Caco-2 (cell line): ENCODE measurements at regions not wholly inside any gene's neighbourhood (a gene's known extent, or its start where the extent isn't known, plus 50 kb on each side); places are given as distances from the start of the nearest gene placed in this dataset.

ENCODE experiments used
- BruUV-seq: library from RNA; stranded (reverse); fragments of 400-500 nt; replicated peaks from 2 replicates; lab custom pipeline; 2021; lab: Mats Ljungman, UMichigan
- CTCF ChIA-PET: fragments of 300-600 bp; sonication (Branson Sonifier 250); formaldehyde crosslinking; loops from one replicate; lab custom pipeline; 2022; ENCODE audit warnings: antibody characterized with exemption; lab: Charles Lee
- POLR2A ChIA-PET: fragments of 300-600 bp; sonication (Branson Sonifier 250); formaldehyde crosslinking; loops from one replicate; lab custom pipeline; 2022; ENCODE audit warnings: antibody characterized with exemption; lab: Charles Lee
- DNase-seq, 2 experiments: peaks; one replicate each; pipeline versions ENCODE4 v3.0.0 to v3.0.0-alpha.2; 2020 to 2022
- H3K27me3 ChIP-seq: replicated peaks from 2 replicates; pipeline ENCODE4 v1.6.0; 2011; ENCODE audit warnings: low read length; ENCODE audit not compliant: control insufficient read depth, insufficient read depth
- H3K36me3 ChIP-seq: 2 replicates; pipeline ENCODE4 v1.5.1; 2011; ENCODE audit warnings: low read length; ENCODE audit not compliant: control insufficient read depth, insufficient read depth
- H3K4me1 ChIP-seq: fragments of 250-450 bp; sonication (Bioruptor Pico); 2 replicates; pipeline ENCODE4 v1.5.1; 2020; ENCODE audit warnings: mild to moderate bottlenecking
- H3K4me3 ChIP-seq: 2 replicates; pipeline ENCODE4 v1.5.1; 2011; ENCODE audit warnings: low read depth, mild to moderate bottlenecking, control low read depth, low read length
- H3K9me3 ChIP-seq: fragments of 250-450 bp; sonication (Bioruptor Pico); 2 replicates; pipeline ENCODE4 v1.5.1; 2020; ENCODE audit warnings: mild to moderate bottlenecking, moderate library complexity
- H3K27ac Mint-ChIP-seq: one replicate; pipeline ENCODE4 v1.8.0; 2022; ENCODE audit warnings: mixed read lengths; ENCODE audit not compliant: unreplicated experiment
- H3K27me3 Mint-ChIP-seq: one replicate; pipeline ENCODE4 v1.8.0; 2022; ENCODE audit warnings: mixed read lengths; ENCODE audit not compliant: insufficient read depth, unreplicated experiment
- H3K36me3 Mint-ChIP-seq: one replicate; pipeline ENCODE4 v1.8.0; 2022; ENCODE audit warnings: mild to moderate bottlenecking, mixed read lengths; ENCODE audit not compliant: insufficient read depth, unreplicated experiment
- H3K4me1 Mint-ChIP-seq: one replicate; pipeline ENCODE4 v1.8.0; 2022; ENCODE audit warnings: low read depth, mixed read lengths; ENCODE audit not compliant: unreplicated experiment
- H3K4me3 Mint-ChIP-seq: one replicate; pipeline ENCODE4 v1.8.0; 2022; ENCODE audit warnings: mild to moderate bottlenecking, moderate library complexity, mixed read lengths; ENCODE audit not compliant: unreplicated experiment
- H3K9me3 Mint-ChIP-seq: one replicate; pipeline ENCODE4 v1.8.0; 2022; ENCODE audit warnings: mixed read lengths; ENCODE audit not compliant: unreplicated experiment
- CTCF ChIP-seq, 2 experiments: fragments of 200-600 bp in 1 of 2; IDR thresholded peaks; 1 replicate in 1 of 2; 2 replicates in 1 of 2; pipeline versions ENCODE4 v1.5.1 to v1.8.0; 2011 to 2022; ENCODE audit warnings: antibody characterized with exemption in 1 of 2, control low read depth in 1 of 2, inconsistent platforms in 1 of 2, low read depth in 1 of 2, low read length in 1 of 2, mild to moderate bottlenecking in 1 of 2, moderate library complexity in 1 of 2; ENCODE audit not compliant: insufficient read depth in 1 of 2, severe bottlenecking in 1 of 2, unreplicated experiment in 1 of 2
- intact Hi-C: fragments of 100-400 bp; cut with micrococcal nuclease; formaldehyde crosslinking; loops from one replicate; pipeline ENCODE4 v1.10.0; 2022; ENCODE audit not compliant: unreplicated experiment

GRCh38 chr13:33545492-33545891 lies 259.9 kb upstream of the STARD13 start:
- Mint-ChIP-seq H3K9me3 (no peaks in the 10 kb centered on the region), H3K27ac (no peak overlapping the region), H3K4me3 (no peak overlapping the region), H3K4me1 (peaks cover 16% of the 10 kb centered on the region), H3K27me3 (no peaks in the 10 kb centered on the region), H3K36me3 (peaks cover 10% of the 10 kb centered on the region)
- intact Hi-C loops, result loop anchor here (10.0 kb wide), 1 partner anchor 491 kb away; no protein-coding TSS in a partner anchor
- BruUV-seq, result no TSS peak
- Histone ChIP-seq H3K36me3 (no peaks in the 10 kb centered on the region), H3K9me3 (no peaks in the 10 kb centered on the region), H3K27me3 (no peaks in the 10 kb centered on the region), H3K4me1 (peaks cover 17% of the 10 kb centered on the region), H3K4me3 (no peak overlapping the region)
- no peak for TF ChIP-seq CTCF (IDR thresholded peaks at IDR 0.05; ENCODE audit: insufficient read depth in 1 of 2, low read depth in 1 of 2, low read length in 1 of 2, severe bottlenecking in 1 of 2, unreplicated experiment in 1 of 2)
- ChIA-PET POLR2A (no interaction called here), CTCF (no interaction called here)
- no peak for DNase-seq

- H3K27me3 Mint-ChIP-seq, result no peaks in the 10 kb centered on the region
- no peak for DNase-seq
- Histone ChIP-seq H3K27me3 (no peaks in the 10 kb centered on the region), H3K4me3 (no peak overlapping the region), H3K9me3 (no peaks in the 10 kb centered on the region), H3K4me1 (peaks cover 7% of the 10 kb centered on the region; the same call in 1 of the 2 replicates), H3K36me3 (no peaks in the 10 kb centered on the region)
- intact Hi-C loops, result loop anchor here (10.0 kb wide), 1 partner anchor 492 kb away; no protein-coding TSS in a partner anchor
- no peak overlapping the region for H3K27ac Mint-ChIP-seq
- peaks cover 5% of the 10 kb centered on the region for H3K4me1 Mint-ChIP-seq
- TF ChIP-seq CTCF (IDR thresholded peaks at IDR 0.05; ENCODE audit: insufficient read depth in 1 of 2, low read depth in 1 of 2, low read length in 1 of 2, severe bottlenecking in 1 of 2, unreplicated experiment in 1 of 2), result no peak
- peaks cover 10% of the 10 kb centered on the region for H3K36me3 Mint-ChIP-seq
- CTCF ChIA-PET, result no interaction called here
- POLR2A ChIA-PET, result no interaction called here
- no peak overlapping the region for H3K4me3 Mint-ChIP-seq
- BruUV-seq, result no TSS peak
- no peaks in the 10 kb centered on the region for H3K9me3 Mint-ChIP-seq
These were observed 261.5 kb upstream of the STARD13 start for GRCh38 chr13:33547035-33547434.

- H3K4me1 Mint-ChIP-seq, result peaks cover 5% of the 10 kb centered on the region
- ChIA-PET CTCF (no interaction called here), POLR2A (no interaction called here)
- Histone ChIP-seq H3K4me1 (peaks cover 7% of the 10 kb centered on the region; the same call in 1 of the 2 replicates), H3K27me3 (no peaks in the 10 kb centered on the region), H3K4me3 (no peak overlapping the region), H3K36me3 (no peaks in the 10 kb centered on the region), H3K9me3 (no peaks in the 10 kb centered on the region)
- no peaks in the 10 kb centered on the region for H3K9me3 Mint-ChIP-seq
- no peak overlapping the region for H3K27ac Mint-ChIP-seq
- H3K27me3 Mint-ChIP-seq, result no peaks in the 10 kb centered on the region
- no peak for DNase-seq
- intact Hi-C loops, result loop anchor here (10.0 kb wide), 1 partner anchor 493 kb away; no protein-coding TSS in a partner anchor
- no TSS peak for BruUV-seq
- no peak overlapping the region for H3K4me3 Mint-ChIP-seq
- no peak for TF ChIP-seq CTCF (IDR thresholded peaks at IDR 0.05; ENCODE audit: insufficient read depth in 1 of 2, low read depth in 1 of 2, low read length in 1 of 2, severe bottlenecking in 1 of 2, unreplicated experiment in 1 of 2)
- H3K36me3 Mint-ChIP-seq, result no peaks in the 10 kb centered on the region
These were observed 262.5 kb upstream of the STARD13 start for GRCh38 chr13:33548069-33548468.
